Globus pallidus (tissue), 1 donor: ENCODE measurements at regions not wholly inside any gene's neighbourhood (a gene's known extent, or its start where the extent isn't known, plus 50 kb on each side); places are given as distances from the start of the nearest gene placed in this dataset.
"Not testable (repeated sequence)": the region's sequence is repeated elsewhere in the genome, so short reads cannot be mapped to it uniquely, and the experiment has no call there.

Experiments
- DNase-seq: peaks from one replicate; pipeline ENCODE4 v3.0.0-alpha.2; 2015; ENCODE audit warnings: low spot score

DNA sequence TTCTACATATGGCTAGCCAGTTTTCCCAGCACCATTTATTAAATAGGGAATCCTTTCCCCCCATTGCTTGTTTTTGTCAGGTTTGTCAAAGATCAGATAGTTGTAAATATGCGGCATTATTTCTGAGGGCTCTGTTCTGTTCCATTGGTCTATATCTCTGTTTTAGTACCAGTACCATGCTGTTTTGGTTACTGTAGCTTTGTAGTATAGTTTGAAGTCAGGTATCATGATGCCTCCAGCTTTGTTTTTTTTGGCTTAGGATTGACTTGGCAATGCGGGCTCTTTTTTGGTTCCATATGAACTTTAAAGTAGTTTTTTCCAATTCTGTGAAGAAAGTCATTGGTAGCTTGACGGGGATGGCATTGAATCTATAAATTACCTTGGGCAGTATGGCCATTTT is 60.0 kb upstream of the GPC3 start:
- DNase-seq = not testable (repeated sequence)

DNA sequence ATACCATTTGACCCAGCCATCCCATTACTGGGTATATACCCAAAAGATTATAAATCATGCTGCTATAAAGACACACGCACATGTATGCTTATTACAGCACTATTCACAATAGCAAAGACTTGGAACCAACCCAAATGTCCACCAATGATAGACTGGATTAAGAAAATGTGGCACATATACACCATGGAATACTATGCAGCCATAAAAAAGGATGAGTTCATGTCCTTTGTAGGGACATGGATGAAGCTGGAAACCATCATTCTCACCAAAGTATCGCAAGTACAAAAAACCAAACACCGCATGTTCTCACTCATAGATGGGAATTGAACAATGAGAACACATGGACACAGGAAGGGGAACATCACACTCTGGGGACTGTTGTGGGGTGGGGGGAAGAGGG is 81.7 kb upstream of the GPC3 start:
- DNase-seq = not testable (repeated sequence)

DNA sequence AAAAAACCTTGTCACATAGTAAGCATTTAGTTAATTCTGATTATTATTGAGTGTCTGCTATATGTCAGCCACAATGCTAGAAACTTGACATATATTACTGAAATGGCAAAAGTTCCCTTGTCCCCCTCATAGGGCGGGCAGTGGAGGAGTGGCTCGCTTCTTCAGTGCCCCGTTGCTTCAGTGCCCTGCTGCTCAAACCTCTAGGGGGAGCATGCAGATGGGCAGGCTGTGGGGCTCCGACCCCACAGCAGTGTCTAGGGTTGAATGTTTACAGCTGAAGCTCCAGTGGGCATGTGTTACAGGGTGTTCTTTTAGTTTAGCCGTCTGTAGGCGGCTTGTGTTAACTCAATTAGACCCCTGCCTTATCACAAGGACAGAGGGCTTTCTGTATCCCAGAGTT is 86.5 kb upstream of the GPC3 start:
- DNase-seq = not testable (repeated sequence)

DNA sequence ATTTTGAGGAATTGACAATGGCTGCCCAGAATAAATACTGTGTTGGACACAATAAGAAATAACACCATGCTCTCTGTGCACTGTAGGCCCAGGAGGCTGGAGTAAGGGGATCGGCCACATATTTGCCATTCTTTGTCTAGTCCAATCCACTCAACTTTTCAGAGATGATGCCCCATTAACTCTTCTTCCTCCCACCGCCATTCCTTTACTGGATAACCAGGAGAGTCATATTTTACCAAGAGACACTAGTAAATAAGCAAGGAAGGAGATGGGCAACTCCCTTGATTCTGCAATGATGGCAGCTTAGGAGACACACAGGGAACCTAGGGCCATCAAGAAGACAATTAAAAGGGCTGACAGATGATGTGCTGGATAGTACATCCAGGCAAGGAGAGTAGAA is 87.9 kb upstream of the GPC3 start:
- DNase-seq = no peak

DNA sequence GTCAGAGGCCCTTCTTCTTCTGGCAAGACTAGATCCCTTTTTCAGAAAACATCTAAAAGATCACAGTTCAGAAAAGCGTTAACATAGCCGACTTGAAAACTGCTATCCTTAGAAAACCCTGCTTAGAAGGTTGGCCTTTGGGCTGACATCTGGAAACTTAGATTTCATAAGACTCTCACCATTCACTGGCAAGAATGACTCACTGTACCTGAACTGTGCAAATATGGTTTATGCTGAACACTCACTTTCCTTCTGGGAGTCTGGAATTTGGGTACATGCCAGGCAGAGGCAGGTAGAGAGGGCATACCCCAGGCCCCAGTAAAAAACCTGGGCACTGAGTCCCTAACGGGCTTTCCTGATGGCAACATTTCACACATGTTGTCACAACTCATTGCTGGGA is 88.8 kb upstream of the GPC3 start:
- DNase-seq = no peak

DNA sequence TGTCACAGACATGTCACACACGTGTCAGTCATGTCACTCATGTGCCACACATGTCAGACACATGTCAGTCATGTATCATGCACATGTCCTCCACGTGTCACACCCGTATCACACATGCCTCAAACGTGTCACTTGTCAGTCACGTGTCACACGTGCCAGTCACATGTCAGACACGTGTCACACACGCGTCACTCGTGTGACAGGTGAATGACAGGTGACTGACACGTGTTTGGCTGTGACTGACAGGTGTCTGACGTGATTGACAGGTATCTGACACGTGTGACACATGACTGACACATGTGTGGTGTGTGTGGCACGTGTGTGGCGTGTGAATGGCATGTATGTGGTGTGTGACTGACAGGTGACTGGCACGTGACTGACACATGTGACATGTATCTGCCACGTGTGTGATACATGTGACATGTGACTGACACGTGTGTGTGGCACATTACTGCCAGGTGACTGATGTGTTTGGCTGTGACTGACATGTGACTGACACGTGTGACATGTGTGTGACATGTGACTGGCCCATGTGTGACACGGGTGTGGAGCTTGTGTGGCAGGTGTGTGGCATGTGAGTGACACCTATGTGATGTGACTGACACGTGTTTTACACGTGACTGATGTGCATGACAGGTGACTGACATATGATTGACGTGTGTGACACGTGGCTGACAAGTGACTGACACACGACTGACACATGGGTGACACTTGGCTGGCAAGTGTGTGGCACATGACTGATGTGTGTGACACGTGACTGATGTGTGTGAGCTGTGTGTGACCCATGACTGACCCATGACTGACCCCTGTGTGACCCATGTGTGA is 90.7 kb upstream of the GPC3 start:
- no peak for DNase-seq

DNA sequence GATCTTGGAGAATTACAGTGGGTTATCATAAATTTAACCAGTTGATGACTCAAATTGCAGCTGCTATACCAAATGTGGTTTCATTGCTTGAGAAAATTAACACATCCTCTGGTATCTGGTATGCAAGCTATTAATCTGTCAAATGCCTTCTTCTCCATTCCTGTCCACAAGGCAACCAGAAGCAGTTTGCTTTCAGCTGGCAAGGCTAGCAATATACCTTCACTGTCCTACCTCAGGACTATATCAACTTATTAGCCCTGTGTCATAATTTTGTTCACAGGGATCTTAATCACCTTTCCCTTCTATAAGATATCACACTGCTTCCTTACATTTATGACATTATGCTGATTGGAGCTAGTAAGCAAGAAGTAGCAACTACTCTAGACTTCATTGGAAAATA is 110.0 kb upstream of the GPC3 start:
- DNase-seq = no peak

DNA sequence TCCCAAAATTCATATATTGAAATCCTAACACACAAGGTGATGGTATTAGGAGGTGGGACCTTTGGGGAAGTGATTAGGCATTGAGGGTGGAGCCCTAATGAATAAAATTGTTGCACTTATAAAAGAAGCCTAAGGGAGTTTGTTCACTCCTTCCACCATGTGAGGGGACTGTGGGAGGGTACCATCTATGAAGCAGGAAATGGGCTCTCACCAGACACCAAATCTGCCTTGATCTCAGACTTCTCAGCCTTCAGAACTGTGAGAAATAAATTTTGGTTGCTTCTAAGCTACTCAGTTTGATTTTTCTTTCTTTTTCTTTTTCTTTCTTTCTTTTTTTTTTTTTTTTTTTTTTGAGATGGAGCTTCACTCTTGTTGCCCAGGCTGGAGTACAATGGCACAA is 116.2 kb upstream of the GPC3 start:
- no peak for DNase-seq

DNA sequence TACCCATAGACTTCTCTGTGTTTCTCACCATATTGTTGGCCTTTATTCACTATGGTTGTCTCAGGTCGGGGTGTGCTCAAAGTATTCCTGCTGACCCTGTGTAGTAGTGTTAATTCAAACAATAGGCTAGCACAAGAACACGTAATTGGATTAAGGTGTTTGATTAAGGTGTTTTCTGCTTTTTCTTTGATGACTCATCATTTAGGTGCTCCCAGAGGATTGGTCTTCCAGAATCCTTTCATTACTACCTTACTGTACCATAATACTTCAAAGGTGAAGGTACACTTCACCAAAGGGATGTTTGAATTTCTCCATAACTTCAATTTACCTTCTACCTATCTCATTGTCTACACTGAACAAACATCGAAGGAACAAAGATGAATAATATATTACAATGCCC is 121.7 kb upstream of the CCDC160 start:
- no peak for DNase-seq

DNA sequence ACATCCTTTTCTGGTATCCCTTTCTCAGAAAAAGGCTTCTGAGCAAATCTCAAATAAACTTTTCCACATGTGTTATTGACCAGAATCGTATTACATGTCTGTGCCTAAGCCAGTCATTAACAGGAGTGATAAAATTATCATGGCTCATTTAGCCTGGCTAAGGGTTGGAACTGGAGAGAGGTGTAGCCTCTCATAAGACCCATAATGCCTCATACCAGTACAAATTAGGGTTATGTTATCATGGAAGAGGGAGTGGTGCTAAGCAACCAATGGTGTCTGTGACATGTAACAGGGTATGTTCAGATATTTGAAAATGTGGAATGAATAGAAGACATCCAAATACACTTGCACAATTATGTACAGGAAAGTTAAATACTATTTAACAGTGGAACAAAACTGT is 99.6 kb upstream of the CCDC160 start:
- no peak for DNase-seq

DNA sequence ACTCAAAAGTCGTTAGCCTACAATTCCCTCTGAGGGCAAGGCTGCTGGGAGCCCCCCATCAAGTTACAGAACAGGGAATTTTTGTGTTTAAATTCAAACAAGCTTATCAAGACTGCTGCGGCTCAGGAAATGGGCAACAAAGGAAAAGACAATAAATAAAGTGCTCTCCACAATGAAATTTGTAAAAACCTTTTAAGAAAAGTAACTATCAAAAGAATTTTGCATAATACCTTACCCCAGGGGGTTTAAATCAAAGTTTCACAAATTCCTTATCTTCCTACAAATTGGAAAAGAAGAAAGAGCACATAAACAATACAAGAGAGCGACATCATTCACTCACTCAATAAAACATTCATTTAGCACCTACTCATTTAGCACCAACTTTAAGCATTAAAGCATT is 97.9 kb upstream of the CCDC160 start:
- no peak for DNase-seq

DNA sequence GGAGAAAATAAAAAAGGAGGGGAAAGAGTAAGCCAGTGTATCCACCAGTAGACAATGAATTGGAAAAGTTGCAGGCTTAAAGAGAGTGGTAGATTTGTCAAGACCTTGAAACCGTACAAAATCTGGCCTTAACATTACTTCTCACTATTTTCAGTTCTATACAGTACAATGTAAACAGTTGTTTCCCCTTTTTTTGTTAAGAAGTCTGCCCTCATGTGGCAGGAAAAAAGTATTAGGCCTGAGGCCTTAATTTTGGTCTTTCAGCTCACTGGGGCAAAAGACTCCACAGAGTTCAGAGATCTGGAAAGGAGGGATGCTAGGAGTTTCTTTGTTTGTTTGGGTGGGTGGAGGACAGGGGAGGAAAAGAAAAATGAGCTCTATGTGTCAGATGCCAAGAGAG is 92.8 kb upstream of the CCDC160 start:
- DNase-seq = no peak

DNA sequence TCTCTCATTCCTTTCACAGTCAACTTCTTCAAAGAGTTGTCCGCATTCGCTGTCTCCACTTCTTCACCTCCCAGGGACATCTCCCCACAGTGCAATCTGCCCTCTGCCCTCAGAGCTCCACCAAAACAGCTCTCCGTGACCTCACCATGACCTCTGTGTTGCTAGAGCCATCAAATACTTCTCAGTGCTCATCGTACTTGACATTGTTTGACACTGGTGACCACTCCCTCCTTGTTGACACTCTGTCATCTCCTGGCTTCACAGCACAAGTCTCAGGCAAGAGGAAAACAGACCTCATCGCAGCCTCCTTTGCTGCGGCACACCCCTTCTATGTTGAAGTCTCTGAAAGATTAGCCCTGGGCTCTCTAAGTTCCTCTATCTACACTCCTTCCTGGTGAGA is 90.5 kb upstream of the CCDC160 start:
- DNase-seq = no peak

DNA sequence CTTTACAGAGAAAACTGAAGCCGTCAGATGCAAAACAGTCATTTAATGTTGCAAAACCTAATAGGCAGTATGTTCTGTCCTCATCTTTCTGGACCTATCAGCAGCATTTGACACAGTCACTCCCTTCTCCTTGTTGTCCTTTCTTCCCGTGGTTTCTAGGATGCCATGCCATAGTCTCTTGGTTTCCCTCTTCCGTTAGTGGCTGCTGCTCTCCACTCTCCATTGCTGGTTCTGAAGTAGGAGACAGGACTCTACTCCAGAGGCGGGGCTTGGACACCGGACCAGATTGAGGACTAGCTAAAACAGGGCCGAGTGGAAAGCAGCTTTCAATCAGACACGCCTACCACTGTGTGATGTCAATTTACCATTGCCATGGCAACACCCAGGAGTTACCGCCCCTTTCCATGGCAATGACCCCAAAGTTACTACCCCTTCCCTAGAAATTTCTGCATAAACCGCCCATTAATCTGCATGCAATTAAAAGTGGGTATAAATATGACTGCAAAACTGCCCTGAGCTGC is 88.8 kb upstream of the CCDC160 start:
- DNase-seq = no peak

DNA sequence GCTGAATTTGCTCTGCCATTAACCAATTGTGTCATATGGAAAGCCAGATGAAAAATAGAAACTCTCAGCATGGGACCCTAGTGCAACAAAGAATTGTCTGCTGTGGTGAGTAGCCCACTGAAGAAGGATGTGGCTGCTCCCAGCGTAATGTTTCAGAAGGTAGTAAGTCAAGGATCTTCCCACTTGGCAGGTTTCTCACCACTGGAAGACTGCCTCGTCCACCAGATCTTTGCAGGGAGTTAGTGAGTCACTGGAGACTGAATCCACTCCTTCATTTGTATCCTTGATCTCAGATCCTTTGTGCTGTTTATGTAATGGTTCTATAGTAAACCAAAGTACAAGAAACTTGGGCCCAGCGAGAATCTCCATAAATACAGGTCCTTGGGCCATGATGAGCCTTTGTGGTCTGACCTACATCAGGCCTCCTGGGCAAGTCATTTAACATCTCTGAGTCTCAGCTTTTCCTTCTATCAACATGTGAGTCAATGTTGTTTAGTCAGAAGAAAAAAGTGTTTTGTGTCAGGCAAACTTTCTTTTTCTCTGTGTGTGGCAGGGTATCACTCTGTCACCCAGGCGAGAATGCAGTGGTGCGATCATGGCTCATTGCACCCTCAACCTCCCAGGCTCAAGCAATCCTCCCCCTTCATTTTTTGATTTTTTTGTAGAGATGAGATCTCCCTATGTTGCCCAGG is 78.0 kb upstream of the CCDC160 start:
- no peak for DNase-seq

DNA sequence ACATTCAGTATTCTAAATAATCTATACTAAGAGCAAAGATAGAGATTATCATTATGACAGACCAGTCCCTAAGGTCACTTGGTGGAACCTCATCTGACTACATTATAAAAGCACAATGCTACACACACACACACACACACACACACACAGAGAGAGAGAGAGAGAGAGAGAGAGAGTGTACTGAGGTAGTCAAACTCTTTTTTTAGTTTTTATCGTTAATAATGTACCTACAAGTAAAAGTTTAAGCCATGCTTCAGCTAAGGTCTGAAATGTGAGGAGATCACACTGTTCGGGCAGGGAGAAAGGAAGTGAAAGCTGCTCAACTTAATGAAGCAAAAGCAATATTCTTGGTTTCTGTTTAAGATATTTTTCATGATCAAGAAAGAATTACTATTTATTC is 75.8 kb upstream of the CCDC160 start:
- no peak for DNase-seq

DNA sequence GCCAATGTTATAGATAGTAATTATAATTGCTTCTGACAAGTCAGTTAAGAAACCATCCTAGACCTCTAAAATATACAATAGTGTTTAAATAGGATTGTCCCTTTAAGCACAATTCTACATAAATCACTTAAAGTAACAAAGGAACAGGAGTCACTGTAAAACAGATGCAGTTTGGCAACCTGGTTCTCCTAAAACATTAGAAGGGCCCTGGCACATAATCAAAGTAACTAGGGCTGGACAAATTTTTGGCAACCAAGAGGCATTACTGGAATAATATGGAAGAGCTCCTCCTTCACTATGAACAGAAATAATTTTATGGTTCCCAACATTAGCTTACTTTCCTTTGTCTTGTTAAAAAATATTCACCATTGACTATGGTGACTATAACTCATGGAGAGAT is 75.0 kb upstream of the CCDC160 start:
- no peak for DNase-seq

DNA sequence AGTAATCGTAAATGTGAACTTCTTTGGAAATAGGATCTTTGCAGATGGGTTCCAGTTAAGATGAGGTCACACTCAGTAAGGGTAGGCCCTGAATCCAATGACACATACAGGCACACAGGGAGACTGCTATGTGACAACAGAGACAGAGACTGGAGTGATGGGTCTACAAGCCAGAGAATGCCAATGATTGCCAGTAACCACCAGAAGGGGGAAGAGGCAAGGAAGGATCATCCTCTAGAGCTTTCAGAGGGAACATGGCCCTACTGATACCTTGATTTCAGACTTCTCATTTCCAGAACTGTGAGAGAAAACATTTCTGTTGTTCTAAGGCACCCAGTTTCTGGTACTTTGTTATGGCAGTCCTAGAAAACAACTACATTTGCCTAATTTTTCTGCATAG is 73.1 kb upstream of the CCDC160 start:
- DNase-seq = no peak

DNA sequence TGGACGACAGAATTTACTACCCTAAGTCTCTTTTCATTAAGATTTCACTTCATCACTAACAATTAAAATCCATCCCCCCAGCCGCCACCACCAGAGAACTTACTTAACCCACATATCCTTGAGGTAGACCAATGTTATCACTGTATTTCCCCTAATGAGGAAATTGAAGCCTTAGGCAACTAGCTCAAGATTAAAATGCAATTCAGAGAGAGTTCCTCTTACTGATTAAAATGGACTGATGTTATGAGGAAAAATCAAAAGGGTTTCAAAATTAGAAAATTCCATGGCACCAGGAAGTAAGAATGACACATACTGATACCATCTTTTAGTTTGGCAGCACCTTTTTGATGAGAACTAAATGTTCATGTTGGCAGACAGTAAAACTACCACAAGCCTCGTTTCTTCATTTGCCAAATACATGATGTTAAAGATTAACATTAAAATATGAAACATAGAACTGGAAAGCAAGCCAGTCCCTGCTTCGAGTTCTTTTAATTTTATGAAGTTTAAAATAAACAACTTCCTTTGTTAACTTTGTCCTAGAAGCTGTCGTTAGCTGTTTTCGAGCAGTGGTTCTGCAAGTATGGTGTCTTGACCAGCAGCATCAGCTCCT is 69.3 kb upstream of the CCDC160 start:
- no peak for DNase-seq

DNA sequence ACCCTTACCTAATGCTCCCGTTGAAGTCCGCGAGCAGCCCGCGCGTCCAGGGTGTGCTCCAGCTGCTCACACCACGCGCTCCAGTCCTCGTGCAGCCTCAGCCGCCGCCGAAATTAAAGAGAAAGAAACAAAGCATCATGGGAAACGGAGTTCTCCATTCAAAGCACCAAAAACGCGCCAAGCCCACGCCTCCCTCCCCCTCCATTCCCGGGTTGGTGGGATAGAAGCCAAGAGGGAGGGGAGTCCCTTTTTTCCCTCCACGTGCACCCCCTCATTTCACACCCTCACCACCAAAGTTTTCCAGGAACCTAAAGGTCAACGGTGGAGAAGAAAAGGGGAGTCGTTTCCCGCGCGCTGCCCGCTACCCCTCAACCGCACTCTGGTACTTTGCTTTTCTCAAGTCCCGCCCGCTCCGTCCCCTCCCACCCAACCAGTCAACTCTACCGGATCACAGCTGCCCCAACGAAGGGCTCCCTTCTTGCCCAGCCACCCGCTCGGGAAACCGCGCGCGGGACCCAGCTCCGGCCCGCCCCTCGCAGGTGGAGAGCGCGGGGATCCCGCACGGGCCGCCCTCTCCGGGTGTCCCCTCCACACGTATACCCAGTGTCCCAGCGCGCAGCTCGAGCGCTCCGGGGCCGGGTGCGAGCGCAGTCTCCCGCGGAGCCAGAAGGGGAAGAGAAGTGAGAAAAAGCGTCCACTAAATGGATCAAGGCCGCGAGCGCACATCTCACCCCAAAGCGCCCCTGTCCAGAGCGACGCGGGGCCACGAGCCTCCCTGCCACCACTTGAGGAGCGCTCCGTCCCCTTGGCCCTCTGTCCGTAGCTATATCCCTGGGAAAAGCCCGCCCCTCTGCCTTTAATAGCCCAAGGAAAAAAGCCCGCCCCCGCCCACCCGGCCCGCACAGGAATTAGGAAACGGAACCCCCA is 65.1 kb upstream of the CCDC160 start:
- peak; percentile 26 for DNase-seq

DNA sequence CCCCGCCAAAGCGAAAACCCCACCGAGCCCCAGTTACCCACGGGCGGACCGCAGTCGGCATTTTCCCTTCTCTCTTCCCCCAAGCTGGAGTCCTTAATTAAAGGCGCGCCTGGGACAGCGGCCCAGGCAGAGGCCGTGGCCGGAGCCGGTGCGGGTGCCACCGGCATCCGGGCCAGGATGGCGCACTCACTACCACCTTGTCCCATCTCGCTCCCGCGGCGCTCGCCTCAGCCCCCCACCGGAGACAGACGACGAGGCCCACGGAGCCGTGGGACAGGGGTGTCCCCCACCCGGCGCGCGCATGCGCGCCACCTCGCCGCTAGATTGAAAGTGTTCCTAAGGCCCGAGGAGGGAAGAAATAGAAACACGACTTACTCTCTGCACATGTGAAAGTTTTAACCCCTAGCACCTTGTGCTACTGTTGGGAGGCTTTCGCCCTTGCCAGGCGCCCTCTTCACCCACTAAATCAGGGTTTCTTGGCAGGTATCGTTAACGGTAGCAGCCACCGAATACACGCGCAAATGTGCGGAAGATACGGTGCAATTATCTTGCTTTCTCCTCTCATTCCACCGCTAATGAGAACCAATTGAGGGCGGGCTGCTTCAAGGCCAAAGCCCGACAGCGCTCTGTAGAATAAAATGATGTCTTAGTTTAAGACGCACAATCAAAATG is 64.3 kb upstream of the CCDC160 start:
- peak; percentile 46 for DNase-seq
